NCI-H2081 (cell line): ENCODE measurements at regions not wholly inside any gene's neighbourhood (a gene's known extent, or its start where the extent isn't known, plus 50 kb on each side); places are given as distances from the start of the nearest gene placed in this dataset.

ENCODE experiments used
- DNase-seq, 2 experiments: peaks; one replicate each; lab custom pipeline; 2025; lab: John Stamatoyannopoulos, UW

DNA sequence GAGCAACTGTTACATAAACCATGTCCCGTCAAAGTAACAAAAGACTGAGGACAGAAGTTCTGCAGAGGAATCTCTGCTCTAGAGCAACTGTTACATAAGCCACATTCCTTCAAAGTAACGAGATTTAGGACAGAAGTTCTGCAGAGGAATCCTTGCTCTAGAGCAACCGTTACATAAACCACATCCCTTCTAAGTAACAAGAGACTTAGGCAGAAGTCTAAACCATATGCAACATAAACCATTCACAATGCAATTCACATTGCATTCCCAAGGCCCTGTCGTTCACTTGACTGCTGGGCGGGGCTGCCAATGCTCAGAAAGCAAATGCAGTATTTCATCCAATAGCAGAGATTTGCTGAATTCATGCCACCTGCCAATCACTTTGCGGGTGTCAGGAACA is 124.4 kb upstream of the PUDP start:
- no peak for DNase-seq

GRCh38 chrX:7270933-7271332 is 123.0 kb upstream of the PUDP start:
- no peak for DNase-seq

DNA sequence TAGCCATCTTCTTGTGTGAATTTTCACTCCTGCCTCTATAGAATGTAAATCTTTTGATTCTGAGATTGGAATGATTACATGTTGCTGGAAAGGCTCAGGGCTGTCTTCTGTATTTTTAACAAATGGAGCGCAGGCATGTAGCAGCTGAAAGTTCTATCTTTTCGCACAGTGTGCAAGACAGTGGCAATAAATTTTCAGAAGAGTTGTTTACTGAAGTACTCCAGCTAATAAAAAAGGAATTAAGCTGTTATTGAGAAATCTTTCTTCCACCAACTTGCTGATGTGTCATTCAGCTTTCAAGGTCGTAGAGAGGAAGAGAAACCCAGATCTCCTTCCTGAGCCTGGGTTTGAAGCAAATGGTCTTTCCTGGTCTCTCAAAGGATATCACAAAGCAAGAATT is 122.0 kb upstream of the PUDP start:
- no peak for DNase-seq

DNA sequence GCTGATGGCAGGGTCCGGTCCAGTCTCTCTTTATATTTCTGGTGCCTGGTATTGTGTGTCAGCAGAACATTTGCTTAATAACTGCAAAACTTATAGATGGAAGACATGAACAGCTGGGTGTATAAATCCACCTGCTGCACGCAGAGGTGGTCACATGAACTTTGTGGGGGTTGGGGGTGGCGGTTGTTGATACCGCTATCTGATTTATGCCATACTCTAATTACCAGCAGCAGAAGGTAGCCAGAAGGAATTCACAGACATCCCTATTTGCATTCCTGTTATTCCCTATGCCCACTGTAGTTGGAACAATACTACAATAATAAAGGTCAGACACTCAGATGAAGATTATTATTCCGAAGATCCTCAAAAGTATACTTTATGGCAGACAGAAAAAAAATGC is 121.6 kb upstream of the PUDP start:
- DNase-seq, result no peak

DNA sequence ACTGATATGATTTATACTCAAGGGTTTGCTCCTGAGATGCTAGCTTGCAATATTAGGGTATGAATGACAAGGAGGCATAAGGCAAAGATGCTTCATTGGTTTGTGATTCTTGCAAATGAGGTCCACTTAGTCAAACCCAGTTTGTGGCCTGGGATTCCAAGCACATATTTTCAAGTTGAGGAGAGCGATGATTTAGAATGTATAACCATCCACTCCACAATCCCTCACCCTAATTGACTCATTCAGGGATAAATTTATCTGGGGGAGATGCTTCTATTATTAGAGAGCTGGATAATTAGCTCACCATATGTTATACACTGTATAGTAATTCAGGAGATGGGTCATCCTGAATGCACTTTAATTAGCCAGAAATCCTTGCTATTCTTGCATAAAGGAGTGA is 118.3 kb upstream of the PUDP start:
- no peak for DNase-seq

DNA sequence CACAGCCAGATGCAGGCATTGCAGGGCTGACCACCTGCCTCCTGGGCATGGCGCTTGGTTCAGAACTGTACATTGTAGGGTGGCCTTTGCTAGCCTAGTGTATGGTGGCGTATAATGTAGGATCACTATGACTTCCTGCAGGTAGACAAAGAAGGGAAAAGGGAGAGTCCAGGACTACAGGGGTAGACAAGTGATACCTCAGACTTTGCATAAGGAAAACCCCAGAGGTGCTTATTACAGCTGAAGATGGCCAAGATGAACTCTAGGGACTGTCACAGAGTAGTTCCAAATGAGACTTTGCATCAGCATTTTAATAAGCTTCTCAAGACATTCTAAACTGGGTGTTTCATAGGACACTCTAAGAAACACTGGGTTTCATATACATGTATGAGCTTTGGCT is 116.4 kb upstream of the PUDP start:
- DNase-seq, result no peak

DNA sequence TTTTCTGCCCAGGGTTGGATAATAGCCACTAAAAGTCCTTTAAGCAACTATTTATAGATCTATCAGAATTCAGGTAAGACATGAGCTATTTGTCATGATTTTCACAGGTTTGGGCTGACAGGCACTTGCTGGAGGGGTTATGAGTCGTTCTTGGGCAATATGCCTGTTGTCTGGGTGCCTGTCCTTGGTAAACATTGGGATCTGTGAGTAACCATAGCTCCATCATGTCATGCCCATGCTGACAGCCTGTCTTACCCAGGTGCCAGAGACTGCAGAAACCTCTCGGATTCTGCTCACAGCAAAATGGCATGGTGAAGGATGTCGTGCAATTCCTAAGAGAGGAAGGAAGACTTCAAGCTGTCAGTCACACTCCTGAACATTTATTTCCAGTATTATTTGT is 116.0 kb upstream of the PUDP start:
- no peak for DNase-seq

DNA sequence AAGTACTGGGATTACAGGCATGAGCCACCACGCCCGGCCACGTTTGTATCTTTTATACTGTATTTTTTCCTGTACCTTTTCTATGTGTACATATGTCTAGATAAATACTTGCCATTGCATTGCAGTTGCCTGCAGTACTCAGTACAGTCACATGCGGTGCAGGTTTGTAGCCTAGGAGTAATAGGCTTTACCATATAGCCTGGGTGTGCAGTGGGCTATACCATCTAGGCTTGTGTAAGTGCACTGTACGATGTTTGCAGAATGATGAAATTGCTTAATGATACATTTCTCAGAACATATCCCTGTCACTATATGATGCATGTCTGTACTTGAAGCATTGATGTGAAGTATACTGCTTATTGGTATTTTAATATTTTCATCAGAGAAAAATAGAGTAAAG is 115.4 kb upstream of the PUDP start:
- no peak for DNase-seq

GRCh38 chrX:7262551-7262950 is 114.6 kb upstream of the PUDP start:
- DNase-seq, result no peak

GRCh38 chrX:7261672-7262332 is 113.8 kb upstream of the PUDP start:
- DNase-seq, result no peak

GRCh38 chrX:7254144-7254543 is 106.2 kb upstream of the PUDP start:
- no peak for DNase-seq

GRCh38 chrX:7253565-7253964 is 105.6 kb upstream of the PUDP start:
- no peak for DNase-seq

DNA sequence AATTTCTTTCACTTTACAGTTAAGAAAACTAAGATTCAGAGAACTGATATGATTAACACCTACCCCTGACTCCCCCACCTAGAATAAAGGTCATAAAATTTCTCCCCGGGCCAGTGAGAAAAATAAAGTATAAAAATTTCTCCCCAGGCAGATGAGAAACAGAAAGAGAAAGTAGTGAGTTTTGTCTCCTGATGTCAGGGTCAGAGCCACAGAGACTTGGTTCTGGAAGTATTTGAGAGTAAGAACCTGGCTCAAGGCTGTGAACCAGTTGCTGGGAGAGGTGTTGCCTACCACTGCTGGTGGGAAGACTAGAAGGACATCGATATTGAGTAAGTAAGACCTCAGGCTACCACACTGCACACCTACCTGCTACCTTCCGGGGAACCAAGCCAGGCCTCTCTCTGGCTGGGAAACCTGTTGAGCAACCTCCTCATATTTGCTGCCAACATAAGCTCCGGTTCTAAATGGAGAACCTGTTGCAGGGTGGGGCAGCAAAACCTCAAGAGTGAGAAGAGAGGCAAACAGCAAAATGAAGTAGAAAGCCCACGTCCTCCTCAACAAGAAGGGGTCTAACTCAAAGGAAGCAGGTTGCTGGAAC is 104.2 kb upstream of the PUDP start:
- no peak for DNase-seq

GRCh38 chrX:7247346-7247745 is 99.4 kb upstream of the PUDP start:
- no peak for DNase-seq

GRCh38 chrX:7244405-7244804 is 96.5 kb upstream of the PUDP start:
- DNase-seq, result no peak

- DNase-seq, result no peak
Observed at GRCh38 chrX:7242613-7243012, 94.7 kb upstream of the PUDP start.

- no peak for DNase-seq
Observed at GRCh38 chrX:7240929-7241328, 93.0 kb upstream of the PUDP start.

- DNase-seq, result no peak
Observed at GRCh38 chrX:7235071-7235470, 87.1 kb upstream of the PUDP start.

- DNase-seq, result no peak
Observed at GRCh38 chrX:7233580-7234406, 85.8 kb upstream of the PUDP start.

GRCh38 chrX:7228226-7228625 is 80.3 kb upstream of the PUDP start:
- DNase-seq, result no peak

DNA sequence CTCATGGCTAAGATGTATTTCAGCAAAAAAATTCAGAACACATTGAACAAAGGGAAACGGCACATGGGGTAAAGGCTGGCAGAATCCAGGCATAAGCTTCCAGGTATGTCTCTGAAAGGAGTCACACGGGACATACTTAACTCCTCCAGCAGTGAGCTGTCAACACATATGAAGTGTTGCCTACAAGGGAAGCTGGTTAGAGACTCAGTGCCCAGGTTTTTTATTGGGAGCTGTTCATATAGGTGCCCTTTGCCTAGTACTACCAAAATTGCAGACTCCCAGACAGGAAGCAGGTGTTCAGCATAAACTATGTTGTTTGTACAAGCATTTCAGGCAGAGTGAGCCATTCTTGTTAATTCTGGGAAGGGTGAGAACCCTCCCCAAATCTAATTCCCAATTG is 77.4 kb upstream of the PUDP start:
- peak; percentile 59 to 87 for DNase-seq

DNA sequence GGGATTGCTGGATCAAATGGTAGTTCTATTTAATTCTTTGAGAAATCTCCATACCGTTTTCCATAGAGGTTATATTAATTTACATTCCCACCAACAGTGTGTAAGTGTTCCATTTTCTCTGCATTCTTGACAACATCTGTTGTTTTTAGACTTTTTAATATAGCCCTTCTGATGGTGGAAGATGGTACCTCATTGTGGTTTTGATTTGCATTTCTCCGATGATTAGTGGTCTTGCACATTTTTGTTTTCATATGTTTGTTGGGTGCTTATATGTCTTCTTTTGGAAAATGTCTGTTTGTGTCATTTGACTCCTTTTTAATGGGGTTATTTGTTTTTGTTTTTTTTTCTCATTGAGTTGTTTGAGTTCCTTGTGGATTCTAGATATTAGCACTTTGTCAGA is 75.3 kb upstream of the PUDP start:
- DNase-seq, result no peak

DNA sequence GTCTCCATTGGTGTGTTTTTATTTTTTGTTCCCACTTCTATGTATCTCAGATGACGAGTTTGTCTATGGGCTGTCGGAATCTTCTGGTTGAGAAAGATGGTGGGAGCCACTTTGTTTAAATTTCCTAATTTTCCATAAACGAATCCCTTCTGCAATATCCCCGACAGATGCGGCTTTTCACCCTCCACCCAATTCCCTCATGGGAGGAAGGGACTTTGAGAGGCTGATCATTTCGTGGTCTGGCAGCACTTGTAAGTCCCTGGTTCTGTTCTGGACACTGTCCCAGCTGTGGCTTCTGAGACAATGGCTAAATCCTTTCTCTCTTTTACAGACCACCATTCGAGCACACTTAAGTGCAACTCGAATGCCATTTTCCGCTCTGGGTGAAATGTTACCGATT is 72.2 kb upstream of the PUDP start:
- no peak for DNase-seq
